Fibroblast of lung (primary cell): ENCODE measurements at regions not wholly inside any gene's neighbourhood (a gene's known extent, or its start where the extent isn't known, plus 50 kb on each side); places are given as distances from the start of the nearest gene placed in this dataset.

ENCODE experiments used
- EZH2 ChIP-seq: IDR thresholded peaks from 2 replicates; pipeline ENCODE4 v1.5.1; 2012; ENCODE audit warnings: low read length, control low read depth, mild to moderate bottlenecking; ENCODE audit errors: missing control alignments
- TF ChIP-seq, protein P1 (sequence below), 2 donors: IDR thresholded peaks in 1 of 2; conservative IDR thresholded peaks in 1 of 2; 1 replicate in 1 of 2; 2 replicates in 1 of 2; pipeline ENCODE4 v1.5.1; 2011 to 2012; ENCODE audit warnings: low read length in 2 of 2, control low read depth in 1 of 2, inconsistent platforms in 1 of 2, low read depth in 1 of 2, mild to moderate bottlenecking in 1 of 2

DNA sequence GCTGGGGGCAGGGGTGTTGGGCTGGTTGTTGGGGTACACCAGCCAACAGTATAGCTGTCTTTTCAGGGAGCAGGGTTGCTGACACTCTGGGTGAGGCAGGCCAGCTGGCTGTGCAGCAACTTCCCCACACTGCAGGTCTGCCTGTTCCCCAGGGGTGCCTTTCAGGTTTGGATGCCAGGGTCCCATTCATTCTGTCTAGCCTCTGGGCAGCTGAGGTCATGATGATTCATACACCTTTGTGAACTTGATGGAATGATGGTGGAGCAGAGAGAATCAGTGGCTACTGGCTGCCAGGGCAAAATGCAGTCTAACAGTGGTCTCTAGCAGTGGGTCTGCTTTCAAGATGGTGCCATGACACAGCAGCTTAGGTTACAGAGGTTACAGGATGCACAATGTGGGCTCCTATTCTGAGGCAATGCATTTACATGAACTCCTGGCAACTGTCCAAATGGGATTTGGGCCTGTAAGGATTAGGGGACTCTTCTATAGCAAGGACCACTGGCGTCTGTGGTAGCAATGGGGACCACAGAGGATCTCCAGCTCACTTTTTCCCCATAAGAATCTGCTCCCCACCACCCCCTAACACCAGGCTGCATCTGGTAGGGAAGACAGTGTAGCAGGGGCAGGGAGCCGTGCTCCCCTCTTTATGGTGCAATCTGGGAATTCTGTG, 103.7 kb downstream of the FEM1C start:
- TF ChIP-seq, protein P1, sequence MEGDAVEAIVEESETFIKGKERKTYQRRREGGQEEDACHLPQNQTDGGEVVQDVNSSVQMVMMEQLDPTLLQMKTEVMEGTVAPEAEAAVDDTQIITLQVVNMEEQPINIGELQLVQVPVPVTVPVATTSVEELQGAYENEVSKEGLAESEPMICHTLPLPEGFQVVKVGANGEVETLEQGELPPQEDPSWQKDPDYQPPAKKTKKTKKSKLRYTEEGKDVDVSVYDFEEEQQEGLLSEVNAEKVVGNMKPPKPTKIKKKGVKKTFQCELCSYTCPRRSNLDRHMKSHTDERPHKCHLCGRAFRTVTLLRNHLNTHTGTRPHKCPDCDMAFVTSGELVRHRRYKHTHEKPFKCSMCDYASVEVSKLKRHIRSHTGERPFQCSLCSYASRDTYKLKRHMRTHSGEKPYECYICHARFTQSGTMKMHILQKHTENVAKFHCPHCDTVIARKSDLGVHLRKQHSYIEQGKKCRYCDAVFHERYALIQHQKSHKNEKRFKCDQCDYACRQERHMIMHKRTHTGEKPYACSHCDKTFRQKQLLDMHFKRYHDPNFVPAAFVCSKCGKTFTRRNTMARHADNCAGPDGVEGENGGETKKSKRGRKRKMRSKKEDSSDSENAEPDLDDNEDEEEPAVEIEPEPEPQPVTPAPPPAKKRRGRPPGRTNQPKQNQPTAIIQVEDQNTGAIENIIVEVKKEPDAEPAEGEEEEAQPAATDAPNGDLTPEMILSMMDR (conservative IDR thresholded peaks at IDR 0.05 in 1 of 2, IDR thresholded peaks at IDR 0.05 in 1 of 2; ENCODE audit: low read depth in 1 of 2, low read length in 2 of 2): no peak
- no peak for TF ChIP-seq EZH2
